Hepatocyte (in vitro differentiated cells): ENCODE measurements at regions not wholly inside any gene's neighbourhood (a gene's known extent, or its start where the extent isn't known, plus 50 kb on each side); places are given as distances from the start of the nearest gene placed in this dataset.

Experiments
- EZH2 ChIP-seq: fragments of 200-600 bp; sonication (generic); IDR thresholded peaks from 2 replicates; pipeline ENCODE4 v1.6.1; 2016; ENCODE audit warnings: antibody characterized with exemption, mild to moderate bottlenecking, borderline replicate concordance
- TF ChIP-seq, protein P1 (sequence below): fragments of 200-600 bp; sonication (generic); IDR thresholded peaks from 2 replicates; pipeline ENCODE4 v1.5.1; 2016; ENCODE audit warnings: antibody characterized with exemption, mild to moderate bottlenecking; ENCODE audit not compliant: poor library complexity

DNA sequence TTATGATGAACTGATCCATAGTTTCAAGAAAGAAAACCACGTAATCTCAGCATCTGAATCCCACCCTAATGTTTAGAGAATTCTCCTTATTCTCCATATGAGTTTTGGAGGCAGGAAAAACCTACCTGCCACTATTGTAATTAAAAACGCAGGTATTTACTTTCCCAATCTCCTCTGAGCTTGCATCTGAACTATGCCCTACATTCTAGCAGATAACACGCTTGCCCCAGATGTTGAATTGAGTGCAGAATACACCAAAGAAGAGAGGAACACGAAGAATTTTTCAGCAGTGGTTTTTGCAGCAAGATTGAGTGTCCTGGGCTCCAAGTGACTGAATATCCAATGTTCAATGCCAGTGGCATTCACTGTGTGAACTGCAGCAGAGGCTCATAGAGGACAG, 182.4 kb downstream of the COX18 start:
- TF ChIP-seq, protein P1, sequence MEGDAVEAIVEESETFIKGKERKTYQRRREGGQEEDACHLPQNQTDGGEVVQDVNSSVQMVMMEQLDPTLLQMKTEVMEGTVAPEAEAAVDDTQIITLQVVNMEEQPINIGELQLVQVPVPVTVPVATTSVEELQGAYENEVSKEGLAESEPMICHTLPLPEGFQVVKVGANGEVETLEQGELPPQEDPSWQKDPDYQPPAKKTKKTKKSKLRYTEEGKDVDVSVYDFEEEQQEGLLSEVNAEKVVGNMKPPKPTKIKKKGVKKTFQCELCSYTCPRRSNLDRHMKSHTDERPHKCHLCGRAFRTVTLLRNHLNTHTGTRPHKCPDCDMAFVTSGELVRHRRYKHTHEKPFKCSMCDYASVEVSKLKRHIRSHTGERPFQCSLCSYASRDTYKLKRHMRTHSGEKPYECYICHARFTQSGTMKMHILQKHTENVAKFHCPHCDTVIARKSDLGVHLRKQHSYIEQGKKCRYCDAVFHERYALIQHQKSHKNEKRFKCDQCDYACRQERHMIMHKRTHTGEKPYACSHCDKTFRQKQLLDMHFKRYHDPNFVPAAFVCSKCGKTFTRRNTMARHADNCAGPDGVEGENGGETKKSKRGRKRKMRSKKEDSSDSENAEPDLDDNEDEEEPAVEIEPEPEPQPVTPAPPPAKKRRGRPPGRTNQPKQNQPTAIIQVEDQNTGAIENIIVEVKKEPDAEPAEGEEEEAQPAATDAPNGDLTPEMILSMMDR: no peak
- no peak for TF ChIP-seq EZH2
